Lower leg skin (tissue), 3 donors: ENCODE measurements at regions not wholly inside any gene's neighbourhood (a gene's known extent, or its start where the extent isn't known, plus 50 kb on each side); places are given as distances from the start of the nearest gene placed in this dataset.

Source experiments
- POLR2A ChIP-seq, 2 donors: fragments of 450-650 bp; IDR thresholded peaks; one replicate each; pipeline ENCODE4 v1.6.1; 2016 to 2017; ENCODE audit warnings: antibody characterized with exemption in 2 of 2, mild to moderate bottlenecking in 1 of 2, moderate library complexity in 1 of 2
- TF ChIP-seq, protein P1 (sequence below), 3 donors: fragments of 450-650 bp; IDR thresholded peaks; one replicate each; pipeline ENCODE4 v1.5.1; 2016; ENCODE audit warnings: antibody characterized with exemption in 3 of 3, mild to moderate bottlenecking in 3 of 3, moderate library complexity in 2 of 3

DNA sequence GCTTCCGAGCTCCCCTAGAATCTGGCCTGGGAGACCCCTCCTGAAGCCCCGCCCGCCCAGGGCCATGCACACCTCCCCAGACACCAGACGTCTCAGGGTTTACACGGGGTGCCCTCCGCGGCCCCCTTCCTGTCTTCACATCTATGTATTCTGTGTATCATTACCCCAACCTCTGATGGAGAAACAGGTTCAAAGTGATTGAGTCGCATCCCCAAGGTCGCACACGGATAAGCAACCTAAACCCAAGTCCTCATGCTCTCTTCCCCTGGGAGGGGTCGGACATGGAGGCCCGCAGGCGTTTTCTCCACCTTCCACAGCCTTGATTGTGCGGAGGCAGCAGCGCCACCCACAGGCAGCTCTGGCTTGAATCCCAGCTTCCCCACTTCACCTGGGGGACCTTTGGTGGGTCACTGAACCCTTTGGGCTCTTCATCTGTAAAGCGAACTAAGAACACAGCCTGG is 237.3 kb downstream of the BCL11B start:
- TF ChIP-seq POLR2A (IDR thresholded peaks at IDR 0.05) = no peak
- TF ChIP-seq, protein P1, sequence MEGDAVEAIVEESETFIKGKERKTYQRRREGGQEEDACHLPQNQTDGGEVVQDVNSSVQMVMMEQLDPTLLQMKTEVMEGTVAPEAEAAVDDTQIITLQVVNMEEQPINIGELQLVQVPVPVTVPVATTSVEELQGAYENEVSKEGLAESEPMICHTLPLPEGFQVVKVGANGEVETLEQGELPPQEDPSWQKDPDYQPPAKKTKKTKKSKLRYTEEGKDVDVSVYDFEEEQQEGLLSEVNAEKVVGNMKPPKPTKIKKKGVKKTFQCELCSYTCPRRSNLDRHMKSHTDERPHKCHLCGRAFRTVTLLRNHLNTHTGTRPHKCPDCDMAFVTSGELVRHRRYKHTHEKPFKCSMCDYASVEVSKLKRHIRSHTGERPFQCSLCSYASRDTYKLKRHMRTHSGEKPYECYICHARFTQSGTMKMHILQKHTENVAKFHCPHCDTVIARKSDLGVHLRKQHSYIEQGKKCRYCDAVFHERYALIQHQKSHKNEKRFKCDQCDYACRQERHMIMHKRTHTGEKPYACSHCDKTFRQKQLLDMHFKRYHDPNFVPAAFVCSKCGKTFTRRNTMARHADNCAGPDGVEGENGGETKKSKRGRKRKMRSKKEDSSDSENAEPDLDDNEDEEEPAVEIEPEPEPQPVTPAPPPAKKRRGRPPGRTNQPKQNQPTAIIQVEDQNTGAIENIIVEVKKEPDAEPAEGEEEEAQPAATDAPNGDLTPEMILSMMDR (IDR thresholded peaks at IDR 0.05) = no peak
